GM12872 (cell line): ENCODE measurements at regions not wholly inside any gene's neighbourhood (a gene's known extent, or its start where the extent isn't known, plus 50 kb on each side); places are given as distances from the start of the nearest gene placed in this dataset.

Experiments
- TF ChIP-seq, protein P1 (sequence below): IDR thresholded peaks from 3 replicates; pipeline ENCODE4 v1.5.1; 2011; ENCODE audit warnings: low read depth, mild to moderate bottlenecking, low read length, moderate library complexity; ENCODE audit not compliant: insufficient read depth

DNA sequence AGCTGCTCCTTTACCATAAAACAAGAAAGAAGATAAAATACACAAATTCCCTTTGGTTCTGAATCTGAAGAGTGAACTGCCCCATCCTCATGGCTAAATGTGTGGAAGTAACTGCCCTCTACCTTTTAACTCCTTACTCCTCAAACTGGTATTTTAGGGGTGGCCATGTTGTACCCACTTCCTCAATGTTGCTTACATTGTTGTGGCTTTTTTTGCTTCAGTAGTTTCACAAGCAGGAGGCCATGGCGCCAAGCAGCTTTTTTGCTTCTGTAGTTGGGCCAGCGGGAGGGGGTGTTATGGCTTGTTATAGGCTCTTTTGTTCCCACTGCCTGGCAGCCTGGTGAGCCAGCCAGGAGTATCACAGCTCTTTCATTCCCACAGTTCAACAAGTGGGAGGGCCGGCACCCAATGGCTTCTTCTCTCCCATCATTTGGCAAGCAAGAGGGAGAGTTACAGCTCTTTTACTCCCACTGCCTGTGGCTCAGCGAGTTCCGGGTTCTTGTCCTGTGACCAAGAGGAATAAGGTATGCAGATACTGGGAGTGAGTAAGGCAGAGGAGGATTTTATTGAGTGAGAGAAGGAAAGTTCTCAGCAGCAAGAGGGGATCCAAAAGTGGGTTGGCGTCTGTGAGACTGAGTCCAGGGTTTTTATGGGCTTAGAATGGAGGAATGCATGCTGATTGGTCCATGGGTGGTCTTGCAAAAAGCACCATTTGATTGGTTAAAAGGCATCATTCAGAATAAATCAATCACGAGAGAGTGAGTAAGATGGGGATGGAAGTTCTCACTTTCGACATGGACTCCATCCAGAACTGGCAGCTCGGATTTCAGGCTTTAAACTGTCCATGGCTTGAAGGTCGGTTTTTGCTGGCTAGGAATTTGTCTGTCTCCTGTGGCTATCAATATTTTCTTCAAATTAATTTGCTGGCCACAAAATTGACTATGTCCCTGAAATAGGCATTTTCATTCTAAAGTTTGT is 429.6 kb downstream of the HLX start:
- TF ChIP-seq, protein P1, sequence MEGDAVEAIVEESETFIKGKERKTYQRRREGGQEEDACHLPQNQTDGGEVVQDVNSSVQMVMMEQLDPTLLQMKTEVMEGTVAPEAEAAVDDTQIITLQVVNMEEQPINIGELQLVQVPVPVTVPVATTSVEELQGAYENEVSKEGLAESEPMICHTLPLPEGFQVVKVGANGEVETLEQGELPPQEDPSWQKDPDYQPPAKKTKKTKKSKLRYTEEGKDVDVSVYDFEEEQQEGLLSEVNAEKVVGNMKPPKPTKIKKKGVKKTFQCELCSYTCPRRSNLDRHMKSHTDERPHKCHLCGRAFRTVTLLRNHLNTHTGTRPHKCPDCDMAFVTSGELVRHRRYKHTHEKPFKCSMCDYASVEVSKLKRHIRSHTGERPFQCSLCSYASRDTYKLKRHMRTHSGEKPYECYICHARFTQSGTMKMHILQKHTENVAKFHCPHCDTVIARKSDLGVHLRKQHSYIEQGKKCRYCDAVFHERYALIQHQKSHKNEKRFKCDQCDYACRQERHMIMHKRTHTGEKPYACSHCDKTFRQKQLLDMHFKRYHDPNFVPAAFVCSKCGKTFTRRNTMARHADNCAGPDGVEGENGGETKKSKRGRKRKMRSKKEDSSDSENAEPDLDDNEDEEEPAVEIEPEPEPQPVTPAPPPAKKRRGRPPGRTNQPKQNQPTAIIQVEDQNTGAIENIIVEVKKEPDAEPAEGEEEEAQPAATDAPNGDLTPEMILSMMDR = no peak

DNA sequence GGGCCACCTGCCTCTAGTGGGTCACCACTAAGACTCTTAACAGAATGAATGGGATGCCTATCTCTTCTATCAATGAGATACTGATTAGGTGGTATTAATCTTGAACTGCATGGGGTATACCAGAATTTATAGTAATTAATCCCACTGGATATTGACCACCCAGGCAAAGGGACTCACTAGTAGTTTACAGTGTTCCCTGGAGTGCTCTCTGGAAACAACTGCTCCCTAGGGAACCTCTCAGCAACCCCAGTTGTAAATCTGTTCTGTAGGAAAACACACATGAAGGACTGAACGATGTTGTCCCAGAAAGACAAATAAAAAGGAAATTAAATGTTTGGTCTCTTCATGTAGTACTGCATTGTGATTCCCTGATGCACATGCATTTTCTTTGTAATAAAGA is 430.5 kb downstream of the HLX start:
- TF ChIP-seq, protein P1 = no peak

DNA sequence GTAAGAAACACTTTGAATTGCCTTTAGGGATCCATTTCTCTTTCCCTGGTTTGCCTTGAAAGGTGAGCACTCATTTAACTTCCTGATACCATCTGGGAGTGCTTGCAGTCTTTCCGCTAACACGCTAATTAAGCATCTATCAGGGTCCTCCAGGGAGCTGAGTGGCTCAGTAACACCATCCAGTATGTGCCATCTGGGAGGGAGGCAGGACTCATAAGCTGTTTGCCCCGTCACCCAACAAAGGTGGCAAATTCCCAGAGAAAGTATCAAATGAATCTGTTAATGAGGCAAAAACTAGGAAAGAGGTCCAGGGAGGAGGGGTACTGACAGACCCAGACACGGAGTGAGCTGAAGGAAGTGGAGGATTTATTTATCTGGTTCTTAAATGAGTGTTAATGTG is 430.9 kb downstream of the HLX start:
- TF ChIP-seq, protein P1 = no peak

DNA sequence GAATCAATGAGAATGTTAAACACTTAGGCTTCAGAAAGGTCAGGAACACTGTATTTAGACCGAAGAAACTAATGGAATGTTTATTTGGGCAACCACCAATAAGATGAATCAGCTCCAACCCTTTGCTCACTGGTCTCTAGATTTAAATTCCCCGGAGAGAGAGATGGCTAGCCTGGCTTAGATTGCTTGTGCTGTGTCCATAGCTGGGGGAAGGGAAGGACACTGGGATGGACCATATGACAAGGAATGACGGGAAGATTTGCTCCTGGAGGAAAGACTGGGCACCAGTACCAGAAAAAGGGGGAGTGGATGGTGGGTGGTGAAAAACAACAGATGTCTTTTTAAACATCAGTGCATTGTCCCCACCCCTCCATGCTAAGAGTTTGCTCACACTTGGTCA is 426.6 kb downstream of the DUSP10 start:
- TF ChIP-seq, protein P1 = no peak

DNA sequence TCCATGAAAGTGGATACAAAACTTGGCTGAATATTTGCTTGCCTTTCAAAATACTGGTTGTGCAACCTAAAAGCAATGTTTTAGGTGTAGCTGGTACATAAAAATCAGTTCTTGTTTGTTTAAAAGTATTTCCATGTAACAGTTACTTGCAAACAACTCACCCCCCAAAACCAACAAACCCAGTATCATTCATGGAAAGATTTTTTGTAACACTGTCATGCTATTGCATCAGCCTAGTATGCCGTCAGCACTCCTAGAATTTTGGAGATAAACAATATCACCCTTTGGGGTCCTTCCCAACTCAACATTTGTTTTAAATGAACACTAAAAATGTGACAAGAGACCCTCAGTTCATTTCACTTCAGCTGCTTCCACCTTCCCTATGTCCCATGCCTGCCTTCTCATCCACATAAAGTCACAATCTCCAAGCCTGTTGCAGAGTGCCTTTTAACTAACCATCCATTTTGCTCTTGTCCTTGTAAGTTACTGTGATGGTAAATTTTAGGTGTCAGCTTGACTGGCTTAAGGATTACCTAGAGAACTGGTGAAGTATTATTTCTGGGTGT is 425.3 kb downstream of the DUSP10 start:
- TF ChIP-seq, protein P1 = no peak

DNA sequence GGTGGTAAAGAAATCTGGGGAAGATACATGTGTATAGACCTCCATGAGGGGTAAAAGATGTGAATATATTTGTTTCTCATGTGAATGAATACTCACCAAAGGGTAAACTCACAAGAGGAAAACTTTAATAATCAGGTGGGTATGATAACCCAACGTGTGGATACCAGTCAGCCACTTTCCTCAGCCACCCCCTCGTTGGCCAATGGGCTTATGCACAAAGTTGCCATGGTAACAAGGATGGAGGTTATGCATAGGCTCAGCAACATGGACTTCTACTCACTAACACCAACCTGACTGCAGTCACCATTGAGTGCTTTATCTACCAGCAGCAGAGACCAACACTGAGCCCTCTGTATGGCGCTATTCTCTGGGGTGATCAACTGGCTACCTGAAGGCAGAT is 424.4 kb downstream of the DUSP10 start:
- TF ChIP-seq, protein P1 = no peak

DNA sequence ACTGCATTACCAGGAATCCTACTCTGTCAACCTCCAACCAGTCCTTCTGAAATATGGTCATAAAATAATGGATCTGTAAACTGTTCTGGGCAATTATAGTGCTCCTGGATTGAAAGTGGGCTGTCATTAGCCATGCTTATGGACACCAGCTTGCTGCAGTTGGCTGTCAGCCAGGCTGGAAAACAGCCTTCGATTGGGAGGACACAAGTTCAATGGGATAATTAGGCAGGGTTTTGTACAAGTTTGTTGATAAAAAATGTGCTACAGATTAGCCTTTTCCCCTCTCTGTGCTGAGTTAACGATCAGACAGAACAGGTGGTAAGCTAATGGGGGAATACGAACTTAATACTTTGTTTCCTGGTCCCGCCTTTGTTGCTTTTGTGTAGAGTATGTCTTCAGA is 413.9 kb downstream of the DUSP10 start:
- TF ChIP-seq, protein P1 = no peak
